Thyroid gland (tissue), 4 donors: ENCODE measurements at regions not wholly inside any gene's neighbourhood (a gene's known extent, or its start where the extent isn't known, plus 50 kb on each side); places are given as distances from the start of the nearest gene placed in this dataset.
"Not testable (repeated sequence)": the region's sequence is repeated elsewhere in the genome, so short reads cannot be mapped to it uniquely, and the experiment has no call there.

Experiments used
- DNase-seq, 2 donors: peaks; one replicate each; pipeline ENCODE4 v3.0.0-alpha.2; 2019
- H3K27ac ChIP-seq, 3 donors: fragments of 200-600 bp; sonication (generic); 1 replicate in 2 of 3; 2 replicates in 1 of 3; pipeline ENCODE4 v1.5.1; 2016 to 2019; ENCODE audit warnings: mild to moderate bottlenecking in 1 of 3, moderate library complexity in 1 of 3
- H3K27me3 ChIP-seq: fragments of 200-600 bp; sonication (generic); one replicate; pipeline ENCODE4 v1.5.1; 2019
- H3K36me3 ChIP-seq, 2 donors: fragments of 200-600 bp; sonication (generic); one replicate each; pipeline ENCODE4 v1.5.1; 2016 to 2019
- H3K4me1 ChIP-seq, 2 donors: fragments of 200-600 bp; sonication (generic); one replicate each; pipeline ENCODE4 v1.5.1; 2017 to 2019
- H3K4me3 ChIP-seq, 3 donors: fragments of 200-600 bp; sonication (generic); replicated peaks in 1 of 3; 1 replicate in 2 of 3; 2 replicates in 1 of 3; pipeline ENCODE4 v1.5.1; 2016; ENCODE audit warnings: mild to moderate bottlenecking in 1 of 3
- H3K9me3 ChIP-seq: fragments of 200-600 bp; sonication (generic); one replicate; pipeline ENCODE4 v1.5.1; 2017
- POLR2A ChIP-seq, 2 donors: fragments of 450-650 bp; IDR thresholded peaks; one replicate each; pipeline ENCODE4 v1.6.1; 2017; ENCODE audit warnings: antibody characterized with exemption in 2 of 2, mild to moderate bottlenecking in 2 of 2, moderate library complexity in 1 of 2
- WGBS, 2 donors: methylation state at CpG; one replicate each; pipeline ENCODE4 v1.1.5; 2017; 5-methylcytosine and 5-hydroxymethylcytosine counted together
- intact Hi-C: fragments of 100-400 bp; cut with DNase I; formaldehyde crosslinking; loops from one replicate; pipeline ENCODE4 v1.15.1; 2023
- TF ChIP-seq, protein P1 (sequence below), 6 experiments: fragments of 200-600 bp in 3 of 6; fragments of 450-650 bp in 3 of 6; sonication (generic) in 3 of 6; IDR thresholded peaks; one replicate each; pipeline ENCODE4 v1.5.1; 2016 to 2019; ENCODE audit warnings: antibody characterized with exemption in 6 of 6, mild to moderate bottlenecking in 2 of 6, inconsistent platforms in 1 of 6, moderate library complexity in 1 of 6

DNA sequence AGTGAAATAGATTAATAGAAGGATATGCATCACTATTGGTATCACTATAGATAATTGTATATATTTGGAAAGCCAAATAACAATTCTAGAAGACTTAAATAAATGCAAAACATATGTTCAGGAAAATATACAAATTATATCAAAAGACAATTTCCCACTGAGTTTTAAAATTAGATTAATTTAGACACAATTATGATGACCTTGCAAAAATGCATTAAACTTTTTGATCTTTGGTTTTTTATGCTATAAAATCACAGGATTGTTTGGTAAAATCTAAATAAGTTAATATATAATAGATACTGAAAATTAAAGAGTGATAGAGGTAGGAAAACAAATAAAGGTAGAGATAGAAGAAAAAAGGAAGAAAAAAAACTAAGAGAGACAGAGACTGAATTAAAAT, 2027.7 kb downstream of the MRPL39 start:
- H3K36me3 ChIP-seq = no peaks in the 10 kb centered on the region
- H3K27me3 ChIP-seq = no peaks in the 10 kb centered on the region
- H3K4me1 ChIP-seq = no peaks in the 10 kb centered on the region
- no peaks in the 10 kb centered on the region for H3K9me3 ChIP-seq
- no peak for DNase-seq
- TF ChIP-seq, protein P1, sequence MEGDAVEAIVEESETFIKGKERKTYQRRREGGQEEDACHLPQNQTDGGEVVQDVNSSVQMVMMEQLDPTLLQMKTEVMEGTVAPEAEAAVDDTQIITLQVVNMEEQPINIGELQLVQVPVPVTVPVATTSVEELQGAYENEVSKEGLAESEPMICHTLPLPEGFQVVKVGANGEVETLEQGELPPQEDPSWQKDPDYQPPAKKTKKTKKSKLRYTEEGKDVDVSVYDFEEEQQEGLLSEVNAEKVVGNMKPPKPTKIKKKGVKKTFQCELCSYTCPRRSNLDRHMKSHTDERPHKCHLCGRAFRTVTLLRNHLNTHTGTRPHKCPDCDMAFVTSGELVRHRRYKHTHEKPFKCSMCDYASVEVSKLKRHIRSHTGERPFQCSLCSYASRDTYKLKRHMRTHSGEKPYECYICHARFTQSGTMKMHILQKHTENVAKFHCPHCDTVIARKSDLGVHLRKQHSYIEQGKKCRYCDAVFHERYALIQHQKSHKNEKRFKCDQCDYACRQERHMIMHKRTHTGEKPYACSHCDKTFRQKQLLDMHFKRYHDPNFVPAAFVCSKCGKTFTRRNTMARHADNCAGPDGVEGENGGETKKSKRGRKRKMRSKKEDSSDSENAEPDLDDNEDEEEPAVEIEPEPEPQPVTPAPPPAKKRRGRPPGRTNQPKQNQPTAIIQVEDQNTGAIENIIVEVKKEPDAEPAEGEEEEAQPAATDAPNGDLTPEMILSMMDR (IDR thresholded peaks at IDR 0.05) = no peak
- TF ChIP-seq POLR2A (IDR thresholded peaks at IDR 0.05) = no peak
- no peak overlapping the region for H3K4me3 ChIP-seq
- no peak overlapping the region for H3K27ac ChIP-seq
- intact Hi-C loops = no loop called here

DNA sequence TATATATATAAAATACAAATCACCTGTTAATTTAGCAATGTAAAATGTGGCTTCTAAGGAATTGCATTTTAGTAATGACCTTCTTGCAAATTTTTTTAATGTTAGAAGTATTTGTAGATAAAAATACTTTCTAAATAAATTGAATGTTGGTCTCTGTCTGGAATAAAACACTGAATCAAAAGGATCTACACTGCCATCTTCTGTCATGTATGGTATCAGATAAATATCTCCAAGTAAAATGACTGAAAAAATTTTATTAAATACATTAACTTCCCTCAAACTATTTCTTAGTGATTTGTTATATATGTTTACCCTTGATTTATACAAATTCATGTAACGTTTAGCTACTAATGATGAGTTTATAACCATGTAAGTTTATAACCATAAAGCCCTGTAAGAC, 2029.3 kb downstream of the MRPL39 start:
- intact Hi-C loops = no loop called here
- Histone ChIP-seq H3K27ac (no peak overlapping the region), H3K4me1 (no peaks in the 10 kb centered on the region), H3K36me3 (no peaks in the 10 kb centered on the region), H3K27me3 (no peaks in the 10 kb centered on the region), H3K9me3 (no peaks in the 10 kb centered on the region), H3K4me3 (no peak overlapping the region)
- no peak for DNase-seq
- TF ChIP-seq POLR2A (IDR thresholded peaks at IDR 0.05) = no peak
- TF ChIP-seq, protein P1 (IDR thresholded peaks at IDR 0.05) = no peak
- 78 to 90% methylated on average over 1 of the region's 1 CpG for WGBS, 2 donors

DNA sequence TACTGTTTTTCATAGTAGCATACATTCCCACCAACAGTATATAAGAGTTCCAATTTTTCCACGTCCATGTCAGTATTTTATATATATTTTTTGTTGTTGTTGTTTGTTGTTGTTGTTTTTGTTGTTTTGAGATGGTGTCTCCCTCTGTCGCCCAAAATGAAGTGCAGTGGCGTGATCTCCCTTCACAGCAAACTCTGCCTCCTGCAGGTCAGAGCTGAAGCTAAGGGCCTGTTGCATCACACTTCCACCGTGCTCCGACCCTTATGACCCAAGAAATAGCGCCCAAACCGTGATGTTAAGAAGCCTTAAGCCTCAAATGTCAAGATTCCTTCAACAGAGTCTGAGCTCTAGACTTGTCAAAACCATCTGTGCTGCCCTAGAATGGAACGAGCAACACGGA, 2032.3 kb downstream of the MRPL39 start:
- DNase-seq = no peak
- H3K27ac ChIP-seq = no peak overlapping the region
- no peaks in the 10 kb centered on the region for H3K4me1 ChIP-seq
- H3K4me3 ChIP-seq = no peak overlapping the region
- H3K9me3 ChIP-seq = no peaks in the 10 kb centered on the region
- no peaks in the 10 kb centered on the region for H3K36me3 ChIP-seq
- WGBS, 2 donors = 75 to 79% methylated on average over 9 of the region's 9 CpGs
- TF ChIP-seq, protein P1 (IDR thresholded peaks at IDR 0.05) = no peak
- TF ChIP-seq POLR2A (IDR thresholded peaks at IDR 0.05) = no peak
- intact Hi-C loops = no loop called here
- no peaks in the 10 kb centered on the region for H3K27me3 ChIP-seq

DNA sequence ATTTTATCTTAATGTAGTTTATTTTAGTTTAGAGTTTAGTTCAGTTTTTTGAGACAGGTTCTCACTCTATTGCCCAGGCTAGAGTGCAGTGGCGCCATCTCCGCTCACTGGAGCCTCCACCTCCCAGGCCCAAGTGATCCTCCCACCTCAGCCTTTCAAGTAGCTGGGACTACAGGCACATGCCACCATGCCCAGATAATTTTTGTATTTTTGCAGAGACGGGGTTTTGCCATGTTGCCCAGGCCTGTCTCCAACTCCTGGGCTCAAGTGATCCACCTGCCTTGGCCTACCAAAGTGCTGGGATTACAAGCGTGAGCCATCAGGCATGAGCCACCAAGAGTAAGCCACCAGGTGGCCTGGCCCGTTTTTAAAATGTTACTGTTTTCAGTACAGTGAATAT, 2058.4 kb downstream of the MRPL39 start:
- WGBS, 2 donors = 87 to 91% methylated on average over 5 of the region's 5 CpGs
- intact Hi-C loops, H3K36me3 ChIP-seq, H3K4me3 ChIP-seq, H3K9me3 ChIP-seq, H3K27me3 ChIP-seq, H3K4me1 ChIP-seq, DNase-seq, H3K27ac ChIP-seq: not testable (repeated sequence)

DNA sequence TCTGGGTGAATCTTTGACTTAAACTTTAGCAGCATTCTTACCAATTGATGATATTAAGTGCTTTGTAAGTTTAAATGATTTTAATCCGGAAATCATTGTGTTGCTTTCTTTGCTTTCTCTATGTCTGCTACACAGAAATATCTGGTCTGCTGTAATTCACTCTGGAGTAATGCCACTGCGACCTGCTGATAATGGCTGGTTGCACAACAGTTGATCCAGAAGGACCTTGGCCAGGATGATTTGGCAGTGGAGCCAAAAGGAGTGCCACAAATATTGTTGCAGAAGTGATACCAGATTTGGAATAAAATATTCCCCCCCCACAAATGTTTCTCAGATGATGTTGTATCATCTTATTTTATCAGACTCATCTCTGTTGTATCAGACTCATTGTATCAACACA, 2063.9 kb downstream of the MRPL39 start:
- no peaks in the 10 kb centered on the region for H3K4me1 ChIP-seq
- 82 to 83% methylated on average over 2 of the region's 2 CpGs for WGBS, 2 donors
- no peaks in the 10 kb centered on the region for H3K27me3 ChIP-seq
- H3K36me3 ChIP-seq = no peaks in the 10 kb centered on the region
- no peak overlapping the region for H3K27ac ChIP-seq
- intact Hi-C loops = no loop called here
- H3K4me3 ChIP-seq = no peak overlapping the region
- DNase-seq = no peak
- no peaks in the 10 kb centered on the region for H3K9me3 ChIP-seq
- TF ChIP-seq, protein P1 (IDR thresholded peaks at IDR 0.05) = no peak
- TF ChIP-seq POLR2A (IDR thresholded peaks at IDR 0.05) = no peak

DNA sequence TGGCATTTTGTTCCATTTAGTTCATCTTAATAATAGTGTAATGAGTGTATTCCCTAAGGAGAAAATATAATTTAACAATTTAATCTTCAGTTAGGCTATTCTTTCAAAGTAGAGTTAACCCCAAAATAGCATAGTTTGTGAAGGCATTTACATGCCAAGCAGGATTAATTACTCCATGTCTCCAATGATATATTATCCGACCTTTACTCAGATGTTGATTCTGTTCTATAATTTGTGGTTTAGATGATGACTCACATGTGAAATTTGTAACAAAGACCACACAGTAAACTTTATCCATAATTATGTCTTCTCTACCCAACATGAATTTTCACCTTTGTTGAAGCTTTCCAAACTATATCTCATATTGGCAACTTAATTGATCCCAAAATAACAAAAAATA, 2065.2 kb downstream of the MRPL39 start:
- Histone ChIP-seq H3K4me1 (no peaks in the 10 kb centered on the region), H3K27me3 (no peaks in the 10 kb centered on the region), H3K36me3 (no peaks in the 10 kb centered on the region), H3K27ac (no peak overlapping the region), H3K9me3 (no peaks in the 10 kb centered on the region), H3K4me3 (no peak overlapping the region)
- intact Hi-C loops = no loop called here
- TF ChIP-seq, protein P1 (IDR thresholded peaks at IDR 0.05) = no peak
- TF ChIP-seq POLR2A (IDR thresholded peaks at IDR 0.05) = no peak
- WGBS, 2 donors = 79 to 80% methylated on average over 1 of the region's 1 CpG
- DNase-seq = no peak
